ENCODE measurements at regions not wholly inside any gene's neighbourhood (a gene's known extent, or its start where the extent isn't known, plus 50 kb on each side); places are given as distances from the start of the nearest gene placed in this dataset.

DNA sequence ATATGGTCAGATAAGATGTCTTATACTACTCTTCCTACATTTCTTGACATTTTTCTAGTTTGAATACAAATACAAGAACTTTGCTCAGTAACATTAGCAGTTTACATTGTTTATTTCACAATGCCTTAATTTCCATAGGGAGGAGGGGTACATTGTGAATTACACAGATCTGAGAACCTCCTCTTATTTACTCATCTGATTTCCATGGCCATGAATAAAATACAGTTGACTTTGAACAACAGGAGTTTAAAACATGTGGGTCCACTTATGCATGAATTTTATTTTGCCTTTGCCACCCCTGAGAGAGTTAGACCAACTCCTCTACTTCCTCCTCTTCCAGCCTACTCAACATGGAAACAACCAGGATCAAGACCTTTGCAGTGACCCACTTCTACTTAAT lies 67.7 kb downstream of the MGST1 start:
- TF ChIP-seq, protein P1, sequence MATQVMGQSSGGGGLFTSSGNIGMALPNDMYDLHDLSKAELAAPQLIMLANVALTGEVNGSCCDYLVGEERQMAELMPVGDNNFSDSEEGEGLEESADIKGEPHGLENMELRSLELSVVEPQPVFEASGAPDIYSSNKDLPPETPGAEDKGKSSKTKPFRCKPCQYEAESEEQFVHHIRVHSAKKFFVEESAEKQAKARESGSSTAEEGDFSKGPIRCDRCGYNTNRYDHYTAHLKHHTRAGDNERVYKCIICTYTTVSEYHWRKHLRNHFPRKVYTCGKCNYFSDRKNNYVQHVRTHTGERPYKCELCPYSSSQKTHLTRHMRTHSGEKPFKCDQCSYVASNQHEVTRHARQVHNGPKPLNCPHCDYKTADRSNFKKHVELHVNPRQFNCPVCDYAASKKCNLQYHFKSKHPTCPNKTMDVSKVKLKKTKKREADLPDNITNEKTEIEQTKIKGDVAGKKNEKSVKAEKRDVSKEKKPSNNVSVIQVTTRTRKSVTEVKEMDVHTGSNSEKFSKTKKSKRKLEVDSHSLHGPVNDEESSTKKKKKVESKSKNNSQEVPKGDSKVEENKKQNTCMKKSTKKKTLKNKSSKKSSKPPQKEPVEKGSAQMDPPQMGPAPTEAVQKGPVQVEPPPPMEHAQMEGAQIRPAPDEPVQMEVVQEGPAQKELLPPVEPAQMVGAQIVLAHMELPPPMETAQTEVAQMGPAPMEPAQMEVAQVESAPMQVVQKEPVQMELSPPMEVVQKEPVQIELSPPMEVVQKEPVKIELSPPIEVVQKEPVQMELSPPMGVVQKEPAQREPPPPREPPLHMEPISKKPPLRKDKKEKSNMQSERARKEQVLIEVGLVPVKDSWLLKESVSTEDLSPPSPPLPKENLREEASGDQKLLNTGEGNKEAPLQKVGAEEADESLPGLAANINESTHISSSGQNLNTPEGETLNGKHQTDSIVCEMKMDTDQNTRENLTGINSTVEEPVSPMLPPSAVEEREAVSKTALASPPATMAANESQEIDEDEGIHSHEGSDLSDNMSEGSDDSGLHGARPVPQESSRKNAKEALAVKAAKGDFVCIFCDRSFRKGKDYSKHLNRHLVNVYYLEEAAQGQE (IDR thresholded peaks at IDR 0.05; ENCODE audit: low read depth) = no peak
- TF ChIP-seq RAD21 (IDR thresholded peaks at IDR 0.05; ENCODE audit: low read depth) (no peak), NFIC (IDR thresholded peaks at IDR 0.05) (no peak), CEBPB (IDR thresholded peaks at IDR 0.05) (no peak), CREB1 (IDR thresholded peaks at IDR 0.05; ENCODE audit: low read depth) (no peak), YY1 (IDR thresholded peaks at IDR 0.05; ENCODE audit: low read depth) (no peak), TEAD4 (IDR thresholded peaks at IDR 0.05) (no peak), EP300 (IDR thresholded peaks at IDR 0.05; ENCODE audit: borderline replicate concordance) (no peak), EGR1 (IDR thresholded peaks at IDR 0.05) (no peak), USF1 (IDR thresholded peaks at IDR 0.05) (no peak), TAF1 (IDR thresholded peaks at IDR 0.05; ENCODE audit: low read depth) (no peak), ZBTB7A (IDR thresholded peaks at IDR 0.05; ENCODE audit: low read depth) (no peak), TCF12 (IDR thresholded peaks at IDR 0.05; ENCODE audit: low read depth) (no peak)
- TF ChIP-seq, protein P2, sequence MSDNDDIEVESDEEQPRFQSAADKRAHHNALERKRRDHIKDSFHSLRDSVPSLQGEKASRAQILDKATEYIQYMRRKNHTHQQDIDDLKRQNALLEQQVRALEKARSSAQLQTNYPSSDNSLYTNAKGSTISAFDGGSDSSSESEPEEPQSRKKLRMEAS (IDR thresholded peaks at IDR 0.05) = no peak

Data from Ishikawa (cell line).